ENCODE measurements at regions not wholly inside any gene's neighbourhood (a gene's known extent, or its start where the extent isn't known, plus 50 kb on each side); places are given as distances from the start of the nearest gene placed in this dataset.
"Not testable (repeated sequence)": the region's sequence is repeated elsewhere in the genome, so short reads cannot be mapped to it uniquely, and the experiment has no call there.

DNA sequence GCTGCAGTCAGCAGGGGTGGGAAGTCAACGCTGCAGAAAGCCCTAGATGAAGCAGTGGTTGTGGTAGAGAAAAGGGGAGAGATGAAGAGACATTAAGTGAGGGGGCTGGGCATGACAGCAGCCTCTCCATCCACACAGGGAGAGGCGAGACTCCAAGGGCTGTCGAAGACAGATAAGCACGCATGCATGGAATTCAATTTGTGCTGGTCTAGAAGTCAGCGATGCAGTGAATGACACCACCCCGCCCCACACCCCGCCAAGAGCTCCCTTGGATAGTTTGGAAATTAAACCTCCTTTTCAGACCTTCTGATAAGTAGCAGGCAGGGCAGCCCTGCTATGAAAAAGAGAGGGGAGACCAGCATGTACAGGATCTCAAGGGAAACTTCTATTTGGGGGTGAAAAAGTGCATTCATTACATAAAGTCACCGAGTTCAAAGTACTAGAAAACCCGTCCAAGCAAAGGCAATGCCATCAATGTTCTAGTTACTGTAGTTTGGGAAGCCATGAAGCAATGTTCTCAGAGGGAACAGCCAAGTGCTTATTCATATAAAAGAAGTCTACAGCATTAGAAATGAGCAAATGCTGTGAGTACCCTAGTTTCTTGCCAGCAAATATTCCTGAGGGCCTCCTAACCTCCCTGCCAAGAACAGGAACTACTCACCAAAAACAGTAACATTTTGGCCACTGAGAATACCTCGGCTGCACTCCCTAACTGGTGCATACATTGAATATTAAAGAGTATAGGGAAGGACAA, 152.3 kb upstream of the ANXA10 start:
- no peak for DNase-seq (ENCODE audit: low read depth in 2 of 2)

DNA sequence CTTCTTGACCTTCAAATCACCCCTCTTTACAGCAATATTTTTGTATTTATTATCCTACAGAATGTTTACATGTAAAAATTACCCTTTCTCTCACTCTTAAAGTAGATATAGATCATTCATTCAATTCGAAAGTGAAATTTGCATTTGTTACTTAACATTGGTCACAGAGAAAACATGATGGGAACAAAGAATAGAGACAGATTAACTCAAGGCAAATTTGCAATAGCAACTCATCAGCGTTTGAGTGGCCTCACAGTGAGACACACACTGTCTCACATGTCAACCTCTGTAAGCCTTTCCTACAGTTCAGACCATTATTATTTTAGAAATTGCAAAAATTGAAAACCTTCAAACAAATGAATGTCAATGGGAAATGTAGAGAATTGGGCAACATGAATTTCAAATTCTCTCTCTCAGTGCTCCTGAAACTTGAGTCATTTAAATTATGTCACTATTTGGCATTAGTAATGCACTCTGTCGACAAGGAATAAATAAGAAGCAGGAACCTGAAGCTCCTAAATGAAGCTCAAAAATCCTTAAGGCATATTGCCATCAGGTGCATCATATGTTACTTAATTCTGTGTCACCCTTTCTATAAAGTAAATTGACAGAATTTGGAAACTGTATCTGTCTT, 148.3 kb upstream of the ANXA10 start:
- no peak for DNase-seq (ENCODE audit: low read depth in 2 of 2)

DNA sequence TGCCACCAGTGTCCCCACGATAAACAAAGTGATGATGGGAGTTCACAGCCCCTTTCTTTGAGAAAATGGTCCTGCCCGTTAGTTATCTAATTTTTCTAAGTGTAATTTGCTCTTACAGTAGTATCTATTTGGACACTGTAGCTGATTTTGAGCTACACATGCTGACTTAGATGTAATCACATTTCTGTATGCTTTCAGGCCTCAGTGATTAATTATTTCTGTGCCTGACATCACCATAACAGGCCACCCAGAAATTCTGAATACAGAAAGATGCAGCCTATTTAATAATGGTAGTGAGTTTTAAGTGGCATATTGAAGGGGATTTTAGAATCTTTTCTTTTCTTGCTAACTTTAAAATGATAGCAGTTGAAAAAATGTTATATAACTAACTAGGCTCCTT, 147.6 kb upstream of the ANXA10 start:
- no peak for DNase-seq (ENCODE audit: low read depth in 2 of 2)

DNA sequence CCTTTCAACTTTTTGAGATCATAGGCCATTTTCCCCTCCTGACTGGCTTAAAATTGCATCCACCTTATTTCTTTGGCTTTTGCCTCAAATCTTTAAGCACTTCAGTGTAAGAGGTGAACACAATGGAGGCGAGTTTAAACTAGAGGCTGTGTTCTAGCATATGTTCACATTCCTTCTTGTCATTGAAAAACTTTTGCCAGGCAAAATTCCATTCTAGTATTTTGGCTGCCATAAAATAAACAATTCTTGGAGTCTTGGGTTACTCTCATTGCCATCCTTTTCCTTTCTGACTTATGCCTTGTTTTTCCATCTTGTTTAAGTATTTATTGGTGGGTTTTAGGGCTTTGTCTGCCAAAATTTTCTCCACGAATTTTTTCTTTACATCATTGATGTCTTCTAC, 137.3 kb upstream of the ANXA10 start:
- no peak for DNase-seq (ENCODE audit: low read depth in 2 of 2)

GRCh38 chr4:167956676-167957075, 135.7 kb upstream of the ANXA10 start:
- no peak for DNase-seq (ENCODE audit: low read depth in 2 of 2)

- no peak for DNase-seq (ENCODE audit: low read depth in 2 of 2)
These were observed 127.5 kb upstream of the ANXA10 start for GRCh38 chr4:167964766-167965373.

DNA sequence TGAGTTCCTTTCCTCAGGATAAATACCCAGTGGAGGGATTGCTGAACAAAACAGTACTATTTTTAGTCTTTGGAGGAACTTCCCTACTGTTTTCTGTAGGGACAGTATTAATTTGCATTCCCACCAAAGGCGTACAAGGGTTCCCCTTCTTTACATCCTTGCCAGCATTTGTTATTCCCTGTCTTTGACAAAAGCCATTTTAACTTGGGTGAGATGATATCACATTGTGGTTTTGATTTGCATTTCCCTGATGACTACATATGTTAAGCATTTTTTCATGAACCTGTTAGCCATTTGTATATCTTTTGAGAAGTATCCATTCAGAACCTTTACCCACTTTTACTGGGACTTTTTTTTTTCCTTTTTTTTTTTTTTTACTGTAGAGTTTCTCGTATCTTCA, 126.2 kb upstream of the ANXA10 start:
- DNase-seq (ENCODE audit: low read depth in 2 of 2) = no peak

DNA sequence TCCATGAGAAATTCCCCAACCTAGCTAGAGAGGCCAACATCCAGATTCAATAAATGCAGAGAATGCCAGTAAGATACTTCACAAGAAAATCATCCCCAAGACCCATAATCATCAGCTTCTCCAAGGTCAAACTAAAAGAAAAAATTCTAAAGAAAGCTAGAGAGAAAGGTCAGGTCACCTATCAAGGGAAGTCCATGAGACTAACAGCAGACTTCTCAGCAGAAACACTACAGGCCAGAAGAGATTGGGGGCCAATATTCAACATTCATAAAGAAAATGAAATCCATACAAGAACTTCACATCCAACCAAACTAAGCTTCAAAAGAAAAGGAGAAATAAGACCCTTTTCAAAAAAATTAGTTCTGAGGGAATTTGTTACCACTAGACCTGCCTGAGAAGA, 118.8 kb upstream of the ANXA10 start:
- no peak for DNase-seq (ENCODE audit: low read depth in 2 of 2)

DNA sequence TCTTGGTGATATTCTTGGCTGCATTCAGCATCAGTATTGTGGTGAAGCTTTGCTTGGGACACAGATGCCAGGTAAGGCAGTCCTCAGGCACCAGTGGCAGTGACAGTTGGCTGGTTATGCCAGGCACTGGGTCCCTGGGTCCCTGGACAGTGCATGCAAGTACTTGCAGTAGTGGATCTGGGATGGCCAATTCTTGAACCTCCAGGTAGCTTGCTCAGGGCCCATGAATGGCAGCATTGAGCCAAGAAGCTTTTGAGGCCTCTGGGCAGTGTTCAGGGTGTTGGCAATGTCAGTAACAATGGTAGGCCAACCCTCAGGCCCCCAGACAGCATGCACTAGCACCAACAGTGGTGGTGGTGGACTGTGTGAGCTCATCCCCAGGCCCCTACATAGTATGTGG, 106.8 kb upstream of the ANXA10 start:
- no peak for DNase-seq (ENCODE audit: low read depth in 2 of 2)

DNA sequence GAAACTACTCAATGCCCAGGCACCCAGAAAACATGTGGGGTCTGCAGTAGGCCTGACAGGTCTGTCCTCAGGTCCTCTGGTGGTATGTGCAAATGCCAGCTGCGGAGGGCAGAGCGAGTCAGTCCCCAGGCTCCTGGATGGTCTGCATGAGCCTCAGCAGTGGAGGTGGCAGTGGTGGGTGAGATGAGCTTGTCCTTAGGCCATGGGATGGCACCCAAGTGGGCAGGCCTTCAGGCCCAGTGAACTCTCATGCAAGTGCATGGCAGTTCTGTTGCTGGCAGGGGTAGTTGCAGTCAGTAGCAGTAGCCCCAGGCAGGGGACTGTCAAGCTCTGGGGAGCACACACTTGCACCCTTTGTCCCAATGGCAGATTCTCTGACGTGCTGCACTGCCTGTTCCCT, 106.3 kb upstream of the ANXA10 start:
- DNase-seq (ENCODE audit: low read depth in 2 of 2) = no peak

GRCh38 chr4:167987285-167987684, 105.1 kb upstream of the ANXA10 start:
- DNase-seq (ENCODE audit: low read depth in 2 of 2) = no peak

DNA sequence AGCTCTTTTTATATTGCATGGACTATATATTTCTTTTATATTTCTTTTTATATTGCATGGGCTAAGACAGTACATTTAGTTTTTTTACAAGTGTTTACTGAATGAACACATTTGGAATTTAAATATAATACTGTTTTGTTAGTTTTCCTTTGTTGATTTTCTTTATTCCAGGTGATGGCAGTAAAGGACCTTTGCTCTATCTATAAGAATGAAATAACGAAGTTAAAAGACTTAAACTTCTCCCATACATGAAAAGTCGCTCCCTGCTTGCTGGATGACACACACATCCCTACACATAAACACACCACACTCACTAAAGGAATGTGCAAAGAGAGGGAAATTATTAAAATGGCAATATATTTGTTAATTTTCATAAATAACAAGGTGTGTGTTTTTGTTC, 102.5 kb upstream of the ANXA10 start:
- no peak for DNase-seq (ENCODE audit: low read depth in 2 of 2)

DNA sequence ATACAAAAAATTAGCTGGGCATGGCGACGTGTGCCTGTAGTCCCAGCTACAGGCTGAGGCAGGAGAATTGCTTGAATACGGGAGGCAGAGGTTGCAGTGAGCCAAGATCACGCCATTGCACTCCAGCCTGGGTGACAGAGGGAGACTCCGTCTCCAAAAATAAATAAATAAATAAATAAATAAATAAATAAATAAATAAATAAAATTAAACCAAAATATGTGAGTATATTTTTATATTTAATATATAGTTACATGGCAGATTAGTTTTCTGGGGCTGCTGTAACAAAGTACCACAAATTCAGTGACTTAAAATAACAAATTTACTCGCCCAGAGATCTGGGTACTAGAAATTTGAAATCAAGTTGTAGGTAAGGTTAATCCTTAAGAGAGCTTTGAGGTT, 84.2 kb upstream of the ANXA10 start:
- DNase-seq (ENCODE audit: low read depth in 2 of 2) = not testable (repeated sequence)

DNA sequence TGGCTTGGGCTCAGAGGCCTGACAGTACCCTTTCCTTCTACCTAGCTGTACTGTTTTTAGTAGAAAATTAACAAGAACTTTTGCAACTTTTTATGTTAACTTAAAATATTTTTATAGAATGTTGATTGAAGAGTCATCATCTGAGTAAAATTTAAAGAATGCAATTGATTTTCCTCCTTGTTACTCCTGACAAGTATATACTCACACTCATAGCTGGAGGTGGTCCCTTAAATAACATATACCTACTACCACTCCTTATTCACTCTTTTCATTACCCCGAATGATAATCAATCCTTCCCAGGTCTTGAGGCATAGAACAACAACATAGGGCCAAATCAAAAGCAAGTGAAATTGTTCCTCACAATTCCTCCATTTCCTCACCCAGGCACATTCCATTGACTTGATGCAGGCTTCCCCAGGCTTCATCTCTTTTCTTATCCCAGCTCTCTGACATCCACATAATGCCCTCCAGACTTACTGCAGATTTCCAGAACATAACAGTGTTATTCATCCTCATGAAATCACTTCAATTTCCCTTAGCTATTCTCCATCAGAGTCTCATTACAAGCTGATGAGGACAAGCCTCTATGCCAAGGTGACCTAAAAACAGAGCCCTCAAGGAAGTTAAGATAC, 73.2 kb upstream of the ANXA10 start:
- no peak for DNase-seq (ENCODE audit: low read depth in 2 of 2)

- DNase-seq (ENCODE audit: low read depth in 2 of 2) = no peak
These were observed 72.4 kb upstream of the ANXA10 start for GRCh38 chr4:168019921-168020320.

- DNase-seq (ENCODE audit: low read depth in 2 of 2) = no peak
These were observed 70.7 kb upstream of the ANXA10 start for GRCh38 chr4:168021666-168022065.

DNA sequence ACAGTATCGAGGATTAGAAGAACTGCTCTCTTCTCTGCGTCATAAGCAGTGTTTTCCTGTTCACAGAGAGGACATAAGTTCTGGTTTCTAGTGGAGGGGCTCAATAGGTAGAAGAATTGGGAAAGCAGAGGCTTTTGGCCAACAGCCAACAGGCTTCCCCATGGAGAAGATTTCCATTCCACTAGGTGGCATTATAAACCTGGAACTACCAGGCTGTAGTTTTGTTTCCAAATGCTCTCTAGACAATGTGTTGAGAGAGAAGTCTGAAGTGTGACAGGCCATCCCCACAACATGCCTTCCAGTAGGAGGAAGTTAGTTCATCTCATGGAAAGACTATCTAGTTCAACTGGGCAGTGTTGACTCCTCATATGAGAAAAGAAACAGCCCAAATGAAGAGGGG, 63.8 kb upstream of the ANXA10 start:
- no peak for DNase-seq (ENCODE audit: low read depth in 2 of 2)

- DNase-seq (ENCODE audit: low read depth in 2 of 2) = no peak
These were observed 63.3 kb upstream of the ANXA10 start for GRCh38 chr4:168028970-168029597.

GRCh38 chr4:168037676-168038075, 54.7 kb upstream of the ANXA10 start:
- DNase-seq (ENCODE audit: low read depth in 2 of 2) = no peak

DNA sequence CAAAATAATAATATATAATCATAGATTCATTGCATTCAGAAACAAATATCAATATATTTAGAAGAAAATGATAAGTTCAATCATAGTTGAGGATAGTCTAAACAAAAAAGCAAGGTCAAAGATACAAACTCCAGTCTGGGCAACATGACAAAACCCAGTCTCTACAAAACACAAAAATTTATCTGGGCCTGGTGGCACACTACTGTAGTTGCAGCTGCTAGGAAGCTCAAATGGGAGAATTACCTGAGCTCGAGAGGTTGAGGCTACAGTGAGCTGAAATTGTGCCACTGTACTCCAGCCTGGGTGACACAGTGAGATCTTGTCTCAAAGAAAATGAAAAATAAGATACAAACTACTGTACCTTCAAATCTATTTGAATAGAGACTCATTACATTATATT, 52.7 kb upstream of the ANXA10 start:
- DNase-seq (ENCODE audit: low read depth in 2 of 2) = no peak
